H1 (cell line): ENCODE measurements at regions not wholly inside any gene's neighbourhood (a gene's known extent, or its start where the extent isn't known, plus 50 kb on each side); places are given as distances from the start of the nearest gene placed in this dataset.

Source experiments
- CTCF ChIA-PET: fragments of 300-600 bp; sonication (Branson Sonifier 250); formaldehyde crosslinking; loops from one replicate; lab custom pipeline; 2021; ENCODE audit not compliant: partially characterized antibody; lab: Charles Lee
- POLR2A ChIA-PET: fragments of 300-600 bp; sonication (Branson Sonifier 250); formaldehyde crosslinking; loops from one replicate; lab custom pipeline; 2021; ENCODE audit warnings: inconsistent platforms; ENCODE audit not compliant: partially characterized antibody; lab: Charles Lee
- DNase-seq, 2 experiments: peaks; one replicate each; pipeline versions ENCODE4 v3.0.0 to v3.0.0-alpha.2; 2010 to 2022; ENCODE audit warnings: low spot score in 2 of 2, low read depth in 1 of 2, mixed read lengths in 1 of 2
- FAIRE-seq: peaks from 2 replicates; lab custom pipeline; 2011; peaks lifted over from hg19 to GRCh38; lab: Jason Lieb, UNC
- H2AFZ ChIP-seq: 2 replicates; pipeline ENCODE4 v1.8.1; 2012; ENCODE audit warnings: low read length, inconsistent platforms
- H2AK5ac ChIP-seq: 2 replicates; pipeline ENCODE4 v1.6.1; 2013; ENCODE audit warnings: low read depth, low read length
- H2BK120ac ChIP-seq: replicated peaks from 2 replicates; pipeline ENCODE3; 2013; ENCODE audit warnings: low read depth, low read length, inconsistent platforms
- H2BK12ac ChIP-seq: 2 replicates; pipeline ENCODE4 v1.6.1; 2013; ENCODE audit warnings: low read depth, low read length
- H2BK15ac ChIP-seq: 2 replicates; pipeline ENCODE4 v1.6.1; 2013; ENCODE audit warnings: low read length
- H2BK20ac ChIP-seq: 2 replicates; pipeline ENCODE4 v1.6.1; 2013; ENCODE audit warnings: low read length
- H2BK5ac ChIP-seq: 2 replicates; pipeline ENCODE4 v1.6.1; 2013; ENCODE audit warnings: low read depth, low read length
- H3K14ac ChIP-seq: 2 replicates; pipeline ENCODE4 v1.6.1; 2013; ENCODE audit warnings: inconsistent platforms; ENCODE audit not compliant: insufficient read length
- H3K18ac ChIP-seq: 2 replicates; pipeline ENCODE4 v1.6.1; 2013; ENCODE audit warnings: low read length; ENCODE audit errors: extremely low read depth
- H3K23ac ChIP-seq: 2 replicates; pipeline ENCODE4 v1.6.1; 2013; ENCODE audit warnings: inconsistent platforms; ENCODE audit not compliant: insufficient read length
- H3K23me2 ChIP-seq: 2 replicates; pipeline ENCODE4 v1.6.1; 2013; ENCODE audit warnings: low read depth, low read length
- H3K27ac ChIP-seq: 2 replicates; pipeline ENCODE4 v1.6.1; 2011; ENCODE audit warnings: low read depth, low read length, inconsistent platforms
- H3K27me3 ChIP-seq, 4 experiments: replicated peaks in 1 of 4; 1 replicate in 1 of 4; 2 replicates in 3 of 4; pipeline versions ENCODE4 v1.6.1 to v1.8.1; 2011 to 2013; ENCODE audit warnings: low read length in 3 of 4, mild to moderate bottlenecking in 3 of 4, inconsistent platforms in 2 of 4, mixed read lengths in 2 of 4, moderate library complexity in 1 of 4; ENCODE audit not compliant: control insufficient read depth in 3 of 4, insufficient read depth in 3 of 4; ENCODE audit errors: extremely low read depth in 1 of 4
- H3K36me3 ChIP-seq, 4 experiments: 2 replicates each; pipeline versions ENCODE4 v1.6.1 to v1.8.1; 2011 to 2013; ENCODE audit warnings: mild to moderate bottlenecking in 4 of 4, low read length in 3 of 4, moderate library complexity in 2 of 4, control low read depth in 1 of 4, inconsistent platforms in 1 of 4; ENCODE audit not compliant: insufficient read depth in 4 of 4, control insufficient read depth in 2 of 4
- H3K4ac ChIP-seq: replicated peaks from 2 replicates; pipeline ENCODE3; 2013; ENCODE audit warnings: low read length, low read depth, mixed read lengths, inconsistent platforms; ENCODE audit not compliant: insufficient read length
- H3K4me1 ChIP-seq, 4 experiments: replicated peaks in 1 of 4; 1 replicate in 1 of 4; 2 replicates in 3 of 4; pipeline versions ENCODE4 v1.6.1 to v1.8.1; 2011 to 2013; ENCODE audit warnings: low read length in 3 of 4, inconsistent platforms in 2 of 4, mixed read lengths in 1 of 4; ENCODE audit not compliant: insufficient read depth in 4 of 4, control insufficient read depth in 3 of 4
- H3K4me2 ChIP-seq, 2 experiments: 2 replicates each; pipeline versions ENCODE4 v1.6.1 to v1.8.1; 2011 to 2013; ENCODE audit warnings: low read depth in 2 of 2, low read length in 2 of 2, control low read depth in 1 of 2, inconsistent platforms in 1 of 2, mild to moderate bottlenecking in 1 of 2; ENCODE audit not compliant: insufficient read depth in 1 of 2
- H3K4me3 ChIP-seq, 4 experiments: fragments of 200-600, 300-600 bp in 1 of 4; sonication (generic), shearing (Covaris generic), sonication (Bioruptor Twin) in 1 of 4; 2 replicates each; pipeline versions ENCODE4 v1.5.1 to v1.8.1; 2011 to 2016; ENCODE audit warnings: low read length in 4 of 4, low read depth in 3 of 4, control low read depth in 2 of 4, inconsistent platforms in 2 of 4, mild to moderate bottlenecking in 2 of 4, mixed read lengths in 1 of 4, moderate library complexity in 1 of 4; ENCODE audit not compliant: insufficient read depth in 2 of 4; ENCODE audit errors: extremely low read depth in 1 of 4
- H3K56ac ChIP-seq: replicated peaks from 2 replicates; pipeline ENCODE3; 2013; ENCODE audit warnings: low read depth, mild to moderate bottlenecking, mixed read lengths, low read length, inconsistent platforms; ENCODE audit not compliant: insufficient read length
- H3K79me1 ChIP-seq: 2 replicates; pipeline ENCODE4 v1.6.1; 2013; ENCODE audit warnings: low read depth, low read length, control low read depth
- H3K79me2 ChIP-seq, 2 experiments: 2 replicates each; pipeline versions ENCODE4 v1.6.1 to v1.8.1; 2012 to 2013; ENCODE audit warnings: low read length in 2 of 2, mild to moderate bottlenecking in 2 of 2, inconsistent platforms in 1 of 2; ENCODE audit not compliant: insufficient read depth in 2 of 2, control insufficient read depth in 1 of 2
- H3K9ac ChIP-seq, 4 experiments: replicated peaks in 1 of 4; 1 replicate in 1 of 4; 2 replicates in 3 of 4; pipeline versions ENCODE4 v1.6.1 to v1.8.1; 2011 to 2013; ENCODE audit warnings: low read depth in 3 of 4, low read length in 3 of 4, control low read depth in 2 of 4, mild to moderate bottlenecking in 2 of 4, moderate library complexity in 2 of 4, inconsistent platforms in 1 of 4; ENCODE audit errors: extremely low read depth in 1 of 4
- H3K9me3 ChIP-seq, 2 experiments: 2 replicates each; pipeline versions ENCODE4 v1.6.1 to v1.8.1; 2012 to 2013; ENCODE audit warnings: mild to moderate bottlenecking in 2 of 2, moderate library complexity in 2 of 2, control low read depth in 1 of 2, inconsistent platforms in 1 of 2, low read depth in 1 of 2, low read length in 1 of 2, mixed read lengths in 1 of 2; ENCODE audit not compliant: insufficient read depth in 2 of 2
- H4K20me1 ChIP-seq, 2 experiments: replicated peaks in 1 of 2; 2 replicates each; pipeline versions ENCODE3 to v1.8.1; 2011 to 2013; ENCODE audit warnings: inconsistent platforms in 2 of 2, low read length in 2 of 2, mild to moderate bottlenecking in 1 of 2; ENCODE audit not compliant: insufficient read depth in 2 of 2, control insufficient read depth in 1 of 2
- H4K5ac ChIP-seq: 2 replicates; pipeline ENCODE4 v1.6.1; 2013; ENCODE audit warnings: low read length, low read depth, mixed read lengths, inconsistent platforms; ENCODE audit not compliant: insufficient read length
- H4K8ac ChIP-seq: 2 replicates; pipeline ENCODE4 v1.8.0; 2013; ENCODE audit warnings: mild to moderate bottlenecking, moderate library complexity, low read length, inconsistent platforms; ENCODE audit not compliant: insufficient read depth; ENCODE audit errors: extremely low read depth
- H4K91ac ChIP-seq: replicated peaks from 2 replicates; pipeline ENCODE3; 2013; ENCODE audit warnings: low read length, mixed read lengths, inconsistent platforms; ENCODE audit not compliant: insufficient read length
- CBX8 ChIP-seq: fragments of 300-800, 300-1000 bp; sonication (generic); IDR thresholded peaks from 2 replicates; pipeline ENCODE4 v1.7.1; 2016; ENCODE audit warnings: low read depth, low read length, borderline replicate concordance
- EZH2 ChIP-seq: fragments of 200-600 bp; sonication (generic); IDR thresholded peaks from 2 replicates; pipeline ENCODE4 v1.7.1; 2012; ENCODE audit warnings: low read depth, mild to moderate bottlenecking, moderate library complexity, low read length, inconsistent platforms; ENCODE audit not compliant: severe bottlenecking
- HDAC2 ChIP-seq, 2 experiments: fragments of 300-600 bp in 1 of 2; sonication (generic) in 1 of 2; IDR thresholded peaks; 2 replicates each; pipeline ENCODE4 v1.6.1; 2011 to 2012; ENCODE audit warnings: low read depth in 2 of 2, low read length in 2 of 2, mild to moderate bottlenecking in 2 of 2, moderate library complexity in 2 of 2, borderline replicate concordance in 1 of 2, inconsistent platforms in 1 of 2
- KDM4A ChIP-seq: IDR thresholded peaks from one replicate; pipeline ENCODE4 v1.7.1; 2012; ENCODE audit warnings: low read depth, mild to moderate bottlenecking, moderate library complexity, low read length, inconsistent platforms; ENCODE audit not compliant: severe bottlenecking
- MAFK ChIP-seq: IDR thresholded peaks from 2 replicates; pipeline ENCODE4 v1.6.1; 2012; ENCODE audit warnings: low read depth, mild to moderate bottlenecking, improper control_type of control experiment, low read length
- RBBP5 ChIP-seq: IDR thresholded peaks from 2 replicates; pipeline ENCODE4 v1.7.1; 2012; ENCODE audit warnings: low read depth, mild to moderate bottlenecking, inconsistent platforms, low read length, moderate library complexity, borderline replicate concordance
- SIX5 ChIP-seq: IDR thresholded peaks from 2 replicates; pipeline ENCODE4 v1.6.1; 2011; ENCODE audit warnings: mild to moderate bottlenecking, low read depth, low read length
- SP4 ChIP-seq: IDR thresholded peaks from 2 replicates; pipeline ENCODE4 v1.6.1; 2012; ENCODE audit warnings: low read length, inconsistent platforms
- YY1 ChIP-seq: IDR thresholded peaks from 2 replicates; pipeline ENCODE4 v1.6.1; 2011; ENCODE audit warnings: low read depth, mild to moderate bottlenecking, low read length
- WGBS, 2 experiments: shearing (Covaris generic) in 1 of 2; methylation state at CpG; one replicate each; pipeline versions ENCODE4 v1.1.6 to v1.1.7; 2013 to 2015; ENCODE audit warnings: low lambda C conversion rate in 2 of 2, mixed read lengths in 2 of 2, inconsistent platforms in 1 of 2, low coverage in 1 of 2, missing lambda C conversion rate in 1 of 2; ENCODE audit not compliant: insufficient replicate concordance in 2 of 2, insufficient coverage in 1 of 2, insufficient read length in 1 of 2; ENCODE audit errors: extremely low coverage in 1 of 2, missing lambda C conversion rate in 1 of 2; 5-methylcytosine and 5-hydroxymethylcytosine counted together
- TF ChIP-seq, protein P1 (sequence below): IDR thresholded peaks from 2 replicates; pipeline ENCODE4 v1.6.1; 2012; ENCODE audit warnings: low read length, inconsistent platforms

DNA sequence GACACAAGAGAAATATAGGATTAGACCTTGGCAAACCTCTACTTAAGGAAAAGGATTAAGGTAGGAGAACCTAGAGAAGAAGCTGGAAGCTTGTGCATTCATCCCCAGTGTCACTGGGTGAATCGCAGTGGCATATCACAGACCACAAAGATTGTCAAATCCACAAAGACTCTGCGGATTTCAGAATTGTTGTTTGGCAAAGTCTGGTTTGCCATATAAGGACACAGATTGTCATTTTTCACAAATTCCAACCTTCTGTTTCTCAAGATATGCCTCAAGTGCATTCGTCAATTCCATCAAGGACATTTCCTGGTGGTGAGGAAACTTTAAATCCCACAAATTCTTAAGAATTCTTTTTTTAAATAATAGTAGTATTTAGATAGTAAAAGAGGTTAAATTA is 395.1 kb upstream of the PAPPA start:
- Histone ChIP-seq H3K27ac (no peak overlapping the region), H2BK5ac (no peak overlapping the region), H3K4ac (no peak overlapping the region), H3K9me3 (no peaks in the 10 kb centered on the region), H4K5ac (no peak overlapping the region), H2BK120ac (no peak overlapping the region), H3K9ac (no peak overlapping the region), H3K14ac (no peak overlapping the region), H2AK5ac (no peak overlapping the region), H3K79me1 (no peaks in the 10 kb centered on the region), H4K8ac (no peak overlapping the region), H3K36me3 (no peaks in the 10 kb centered on the region), H3K23me2 (no peaks in the 10 kb centered on the region), H4K91ac (no peak overlapping the region), H3K27me3 (no peaks in the 10 kb centered on the region), H4K20me1 (no peaks in the 10 kb centered on the region), H2BK15ac (no peak overlapping the region), H3K23ac (no peak overlapping the region), H3K4me3 (no peak overlapping the region), H3K18ac (no peak overlapping the region), H3K56ac (no peak overlapping the region), H3K4me2 (no peak overlapping the region), H2BK20ac (no peak overlapping the region), H2AFZ (no peak overlapping the region), H3K4me1 (no peaks in the 10 kb centered on the region), H2BK12ac (no peak overlapping the region), H3K79me2 (no peaks in the 10 kb centered on the region)
- 82% methylated on average over 3 of the region's 3 CpGs; no CpG with 5 or more reads in 1 of the 2 experiments for WGBS, 2 experiments
- TF ChIP-seq, protein P1, sequence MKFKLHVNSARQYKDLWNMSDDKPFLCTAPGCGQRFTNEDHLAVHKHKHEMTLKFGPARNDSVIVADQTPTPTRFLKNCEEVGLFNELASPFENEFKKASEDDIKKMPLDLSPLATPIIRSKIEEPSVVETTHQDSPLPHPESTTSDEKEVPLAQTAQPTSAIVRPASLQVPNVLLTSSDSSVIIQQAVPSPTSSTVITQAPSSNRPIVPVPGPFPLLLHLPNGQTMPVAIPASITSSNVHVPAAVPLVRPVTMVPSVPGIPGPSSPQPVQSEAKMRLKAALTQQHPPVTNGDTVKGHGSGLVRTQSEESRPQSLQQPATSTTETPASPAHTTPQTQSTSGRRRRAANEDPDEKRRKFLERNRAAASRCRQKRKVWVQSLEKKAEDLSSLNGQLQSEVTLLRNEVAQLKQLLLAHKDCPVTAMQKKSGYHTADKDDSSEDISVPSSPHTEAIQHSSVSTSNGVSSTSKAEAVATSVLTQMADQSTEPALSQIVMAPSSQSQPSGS: no peak
- TF ChIP-seq CBX8: no peak
- no peak for TF ChIP-seq SIX5
- TF ChIP-seq SP4: no peak
- TF ChIP-seq EZH2: no peak
- no peak for TF ChIP-seq YY1
- no peak for TF ChIP-seq RBBP5
- no peak for TF ChIP-seq HDAC2 (IDR thresholded peaks at IDR 0.05; ENCODE audit: borderline replicate concordance in 1 of 2, low read depth in 2 of 2, low read length in 2 of 2)
- no peak for TF ChIP-seq KDM4A
- TF ChIP-seq MAFK: no peak
- CTCF ChIA-PET: interaction anchor here (1.3 kb wide), 1 partner anchor 10 kb away, joined by 4 read pairs; no protein-coding TSS in a partner anchor
- POLR2A ChIA-PET: interaction anchor here (0.8 kb wide), 1 partner anchor 12 kb away, joined by 3 read pairs; no protein-coding TSS in a partner anchor
- FAIRE-seq: no peak
- no peak for DNase-seq
